ENCODE measurements at regions not wholly inside any gene's neighbourhood (a gene's known extent, or its start where the extent isn't known, plus 50 kb on each side); places are given as distances from the start of the nearest gene placed in this dataset.

- POLR2A ChIA-PET = no interaction called here
- no peaks in the 10 kb centered on the region for H3K4me1 ChIP-seq (ENCODE audit: control insufficient read depth, insufficient read depth, low read length)
- no peak for TF ChIP-seq TCF7L2 (IDR thresholded peaks at IDR 0.05; ENCODE audit: low read depth, low read length)
- no peak for TF ChIP-seq SIN3A (IDR thresholded peaks at IDR 0.05; ENCODE audit: borderline replicate concordance, insufficient read depth, low read depth, low read length)
- no peak for TF ChIP-seq POLR2AphosphoS5 (IDR thresholded peaks at IDR 0.05; ENCODE audit: low read depth, low read length)
- no peak for TF ChIP-seq REST (IDR thresholded peaks at IDR 0.05; ENCODE audit: insufficient read depth in 1 of 2, low read depth in 2 of 2, low read length in 1 of 2)
- TF ChIP-seq CTCF (IDR thresholded peaks at IDR 0.05) = no peak
- DNase-seq (ENCODE audit: low read depth, low spot score) = no peak
- no peak for ATAC-seq
- intact Hi-C loops (cut with micrococcal nuclease; ENCODE audit: unreplicated experiment) (no loop called here), in situ Hi-C loops (cut with HindIII; ENCODE audit: low pct_unique_long_range_greater_than_20kb, low sequenced_read_pairs) (no loop called here)
- H3K27ac ChIP-seq (ENCODE audit: low read length) = no peak overlapping the region
- H3K27me3 ChIP-seq (ENCODE audit: control insufficient read depth, insufficient read depth, low read length) = no peaks in the 10 kb centered on the region
- H3K36me3 ChIP-seq (ENCODE audit: control insufficient read depth, insufficient read depth, low read length) = no peaks in the 10 kb centered on the region
- H3K4me3 ChIP-seq (ENCODE audit: low read depth in 2 of 2, low read length in 2 of 2) = no peak overlapping the region
- CTCF ChIA-PET = no interaction called here
- no TSS peak for BruUV-seq (replicated peaks)
- no peaks in the 10 kb centered on the region for H3K9me3 ChIP-seq (ENCODE audit: control insufficient read depth, insufficient read depth, low read depth, low read length)
These were observed 184.7 kb upstream of the HCCS start for GRCh38 chrX:10926404-10926803.

- no peaks in the 10 kb centered on the region for H3K36me3 ChIP-seq (ENCODE audit: control insufficient read depth, insufficient read depth, low read length)
- ChIA-PET POLR2A (no interaction called here), CTCF (no interaction called here)
- no peak overlapping the region for H3K4me3 ChIP-seq (ENCODE audit: low read depth in 2 of 2, low read length in 2 of 2)
- BruUV-seq (replicated peaks) = no TSS peak
- no peaks in the 10 kb centered on the region for H3K4me1 ChIP-seq (ENCODE audit: control insufficient read depth, insufficient read depth, low read length)
- H3K27me3 ChIP-seq (ENCODE audit: control insufficient read depth, insufficient read depth, low read length) = no peaks in the 10 kb centered on the region
- in situ Hi-C loops (cut with HindIII; ENCODE audit: low pct_unique_long_range_greater_than_20kb, low sequenced_read_pairs) (no loop called here), intact Hi-C loops (cut with micrococcal nuclease; ENCODE audit: unreplicated experiment) (no loop called here)
- TF ChIP-seq SIN3A (IDR thresholded peaks at IDR 0.05; ENCODE audit: borderline replicate concordance, insufficient read depth, low read depth, low read length) = no peak
- TF ChIP-seq REST (IDR thresholded peaks at IDR 0.05; ENCODE audit: insufficient read depth in 1 of 2, low read depth in 2 of 2, low read length in 1 of 2) = no peak
- no peak for TF ChIP-seq CTCF (IDR thresholded peaks at IDR 0.05)
- ATAC-seq = no peak
- no peaks in the 10 kb centered on the region for H3K9me3 ChIP-seq (ENCODE audit: control insufficient read depth, insufficient read depth, low read depth, low read length)
- DNase-seq (ENCODE audit: low read depth, low spot score) = no peak
- no peak overlapping the region for H3K27ac ChIP-seq (ENCODE audit: low read length)
These were observed 184.2 kb upstream of the HCCS start for GRCh38 chrX:10926891-10927290.

Data from Panc1 (cell line).